CD4-positive, alpha-beta T cell (primary cell): ENCODE measurements at regions not wholly inside any gene's neighbourhood (a gene's known extent, or its start where the extent isn't known, plus 50 kb on each side); places are given as distances from the start of the nearest gene placed in this dataset.

Source experiments
- ATAC-seq: fragments of 200-7000 bp; cut with Tn5 transposase; one replicate; pipeline ENCODE4 v1.10.0; 2022; ENCODE audit warnings: mild to moderate bottlenecking; ENCODE audit not compliant: poor library complexity
- CTCF ChIA-PET: fragments of 350-600 bp; sonication (Branson Sonifier 250); formaldehyde crosslinking; loops from one replicate; lab custom pipeline; 2021; ENCODE audit warnings: antibody characterized with exemption, inconsistent platforms; lab: Charles Lee
- POLR2A ChIA-PET: fragments of 350-600 bp; sonication (Branson Sonifier 250); formaldehyde crosslinking; loops from one replicate; lab custom pipeline; 2021; ENCODE audit warnings: antibody characterized with exemption, inconsistent platforms; lab: Charles Lee
- DNase-seq, 14 experiments: peaks; one replicate each; pipeline ENCODE4 v3.0.0-alpha.2; 2013 to 2020; ENCODE audit warnings: mixed read lengths in 2 of 14
- H3K27ac ChIP-seq, 2 donors: one replicate each; pipeline versions ENCODE4 v1.5.1 to v1.7.0; 2013; ENCODE audit warnings: low read length in 2 of 2, low read depth in 1 of 2, mild to moderate bottlenecking in 1 of 2
- H3K27me3 ChIP-seq, 2 experiments: 1 replicate in 1 of 2; 2 replicates in 1 of 2; pipeline versions ENCODE4 v1.6.1 to v1.7.0; 2013; ENCODE audit warnings: low read length in 2 of 2, control low read depth in 1 of 2, mild to moderate bottlenecking in 1 of 2, moderate library complexity in 1 of 2; ENCODE audit not compliant: insufficient read depth in 2 of 2, control insufficient read depth in 1 of 2
- H3K36me3 ChIP-seq: one replicate; pipeline ENCODE4 v1.6.1; 2013; ENCODE audit warnings: low read length, control low read depth; ENCODE audit not compliant: insufficient read depth
- H3K4me1 ChIP-seq: one replicate; pipeline ENCODE4 v1.6.1; 2013; ENCODE audit warnings: low read length, control low read depth; ENCODE audit not compliant: insufficient read depth
- H3K4me3 ChIP-seq: one replicate; pipeline ENCODE4 v1.5.1; 2013; ENCODE audit warnings: mild to moderate bottlenecking, low read length, moderate library complexity
- H3K9me3 ChIP-seq, 2 experiments: 1 replicate in 1 of 2; 2 replicates in 1 of 2; pipeline versions ENCODE4 v1.6.1 to v1.7.0; 2013; ENCODE audit warnings: low read length in 2 of 2, mild to moderate bottlenecking in 2 of 2, control low read depth in 1 of 2, moderate library complexity in 1 of 2; ENCODE audit not compliant: control insufficient read depth in 1 of 2, insufficient read depth in 1 of 2
- H3K27ac Mint-ChIP-seq: one replicate; pipeline ENCODE4 v1.8.0; 2020; ENCODE audit warnings: mixed read lengths
- H3K27me3 Mint-ChIP-seq: one replicate; pipeline ENCODE4 v1.8.0; 2021; ENCODE audit warnings: mixed read lengths
- H3K36me3 Mint-ChIP-seq: one replicate; pipeline ENCODE4 v1.8.0; 2021; ENCODE audit warnings: low read depth, mixed read lengths
- H3K4me1 Mint-ChIP-seq: one replicate; pipeline ENCODE4 v1.8.0; 2021; ENCODE audit warnings: low read depth, mixed read lengths
- H3K4me3 Mint-ChIP-seq: one replicate; pipeline ENCODE4 v1.8.0; 2020; ENCODE audit warnings: mild to moderate bottlenecking, mixed read lengths
- H3K9me3 Mint-ChIP-seq: one replicate; pipeline ENCODE4 v1.8.0; 2020; ENCODE audit warnings: mixed read lengths
- intact Hi-C, 2 experiments: fragments of 100-400 bp; cut with DNase I in 1 of 2; cut with micrococcal nuclease in 1 of 2; formaldehyde crosslinking; loops; one replicate each; pipeline versions ENCODE4 v1.15.1 to v1.9.0; 2023 to 2025; cut with DNase I, micrococcal nuclease
- TF ChIP-seq, protein P1 (sequence below): fragments of 200-600 bp; IDR thresholded peaks from one replicate; pipeline ENCODE4 v1.8.0; 2022; ENCODE audit warnings: antibody characterized with exemption, mild to moderate bottlenecking

DNA sequence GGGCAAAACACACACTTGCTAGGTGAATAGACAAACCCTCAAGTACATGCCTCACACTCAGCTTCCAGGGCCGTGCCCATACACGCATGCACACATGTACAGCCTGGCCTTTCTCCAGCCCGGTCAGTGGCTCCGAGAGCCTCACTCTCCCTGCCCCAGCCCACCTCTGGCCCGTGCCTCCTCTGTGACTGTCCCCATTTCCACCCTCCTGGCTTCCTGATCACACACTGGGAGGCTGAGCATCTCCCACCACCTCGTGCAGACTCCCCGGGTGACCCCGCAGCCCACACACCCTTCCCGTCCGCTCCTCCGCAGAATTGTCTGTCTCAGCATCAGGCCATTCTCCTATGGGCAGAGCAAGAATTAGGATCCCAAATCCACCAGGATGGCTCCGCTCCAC lies 634.1 kb downstream of the TBC1D22A start:
- Mint-ChIP-seq H3K27ac (no peak overlapping the region), H3K4me1 (no peaks in the 10 kb centered on the region), H3K4me3 (no peak overlapping the region), H3K9me3 (no peaks in the 10 kb centered on the region), H3K27me3 (no peaks in the 10 kb centered on the region), H3K36me3 (no peaks in the 10 kb centered on the region)
- Histone ChIP-seq H3K36me3 (no peaks in the 10 kb centered on the region), H3K27ac (no peak overlapping the region), H3K4me3 (no peak overlapping the region), H3K4me1 (no peaks in the 10 kb centered on the region), H3K27me3 (no peaks in the 10 kb centered on the region), H3K9me3 (peaks cover 0 to 7% of the 10 kb centered on the region in 2 experiments)
- TF ChIP-seq, protein P1, sequence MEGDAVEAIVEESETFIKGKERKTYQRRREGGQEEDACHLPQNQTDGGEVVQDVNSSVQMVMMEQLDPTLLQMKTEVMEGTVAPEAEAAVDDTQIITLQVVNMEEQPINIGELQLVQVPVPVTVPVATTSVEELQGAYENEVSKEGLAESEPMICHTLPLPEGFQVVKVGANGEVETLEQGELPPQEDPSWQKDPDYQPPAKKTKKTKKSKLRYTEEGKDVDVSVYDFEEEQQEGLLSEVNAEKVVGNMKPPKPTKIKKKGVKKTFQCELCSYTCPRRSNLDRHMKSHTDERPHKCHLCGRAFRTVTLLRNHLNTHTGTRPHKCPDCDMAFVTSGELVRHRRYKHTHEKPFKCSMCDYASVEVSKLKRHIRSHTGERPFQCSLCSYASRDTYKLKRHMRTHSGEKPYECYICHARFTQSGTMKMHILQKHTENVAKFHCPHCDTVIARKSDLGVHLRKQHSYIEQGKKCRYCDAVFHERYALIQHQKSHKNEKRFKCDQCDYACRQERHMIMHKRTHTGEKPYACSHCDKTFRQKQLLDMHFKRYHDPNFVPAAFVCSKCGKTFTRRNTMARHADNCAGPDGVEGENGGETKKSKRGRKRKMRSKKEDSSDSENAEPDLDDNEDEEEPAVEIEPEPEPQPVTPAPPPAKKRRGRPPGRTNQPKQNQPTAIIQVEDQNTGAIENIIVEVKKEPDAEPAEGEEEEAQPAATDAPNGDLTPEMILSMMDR, result no peak
- POLR2A ChIA-PET, result no interaction called here
- no peak for ATAC-seq
- intact Hi-C loops, result no loop called here
- CTCF ChIA-PET, result no interaction called here
- no peak for DNase-seq

GRCh38 chr22:47396105-47396504 lies 633.7 kb downstream of the TBC1D22A start:
- no peak overlapping the region for H3K27ac Mint-ChIP-seq
- ChIA-PET POLR2A (no interaction called here), CTCF (no interaction called here)
- peaks cover 0 to 11% of the 10 kb centered on the region in 2 experiments for H3K9me3 ChIP-seq
- TF ChIP-seq, protein P1, result no peak
- H3K4me1 Mint-ChIP-seq, result no peaks in the 10 kb centered on the region
- no peaks in the 10 kb centered on the region for H3K36me3 Mint-ChIP-seq
- no peaks in the 10 kb centered on the region for H3K4me1 ChIP-seq
- DNase-seq, result no peak
- no peaks in the 10 kb centered on the region for H3K36me3 ChIP-seq
- ATAC-seq, result no peak
- no peak overlapping the region for H3K4me3 ChIP-seq
- intact Hi-C loops, result no loop called here
- H3K27me3 ChIP-seq, result no peaks in the 10 kb centered on the region
- no peak overlapping the region for H3K4me3 Mint-ChIP-seq
- no peaks in the 10 kb centered on the region for H3K27me3 Mint-ChIP-seq
- no peak overlapping the region for H3K27ac ChIP-seq
- H3K9me3 Mint-ChIP-seq, result no peaks in the 10 kb centered on the region

DNA sequence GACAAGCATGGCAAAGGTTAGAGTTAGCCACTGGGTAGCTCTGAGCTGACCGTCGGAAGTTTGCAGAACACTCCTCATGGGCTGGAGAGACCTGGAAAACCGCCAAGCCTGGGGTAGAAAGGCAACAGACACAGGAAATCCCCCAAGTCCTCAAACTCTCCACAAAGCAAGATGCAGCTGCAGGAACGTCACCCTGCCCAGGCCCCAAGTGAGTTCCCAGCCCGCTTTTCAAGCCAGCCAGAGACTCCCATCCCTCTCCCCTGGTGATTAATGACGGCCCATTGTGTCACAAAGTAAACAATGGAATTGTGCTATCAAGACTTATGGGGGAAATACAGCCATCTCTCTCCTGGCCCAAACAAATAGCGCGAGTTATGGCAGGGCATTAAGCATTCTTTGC lies 633.0 kb downstream of the TBC1D22A start:
- Mint-ChIP-seq H3K4me3 (no peak overlapping the region), H3K36me3 (no peaks in the 10 kb centered on the region), H3K9me3 (no peaks in the 10 kb centered on the region), H3K27me3 (no peaks in the 10 kb centered on the region), H3K27ac (no peak overlapping the region), H3K4me1 (no peaks in the 10 kb centered on the region)
- H3K27me3 ChIP-seq, result no peaks in the 10 kb centered on the region
- H3K36me3 ChIP-seq, result no peaks in the 10 kb centered on the region
- TF ChIP-seq, protein P1, result no peak
- H3K9me3 ChIP-seq, result peaks cover 0 to 12% of the 10 kb centered on the region in 2 experiments
- ATAC-seq (no peak), DNase-seq (no peak)
- intact Hi-C loops, result no loop called here
- H3K4me3 ChIP-seq, result no peak overlapping the region
- no peak overlapping the region for H3K27ac ChIP-seq
- ChIA-PET POLR2A (no interaction called here), CTCF (no interaction called here)
- no peaks in the 10 kb centered on the region for H3K4me1 ChIP-seq
